Activated T-helper 17 cell treated with anti-CD3 and anti-CD28 coated beads, Interleukin-2, amount 50 U/mL, for 72 hours (primary cell): ENCODE measurements at regions not wholly inside any gene's neighbourhood (a gene's known extent, or its start where the extent isn't known, plus 50 kb on each side); places are given as distances from the start of the nearest gene placed in this dataset.

Source experiments
- ATAC-seq: fragments of 150-1000 bp; cut with Tn5 transposase; replicated peaks from 2 replicates; pipeline ENCODE4 v1.10.0; 2021; ENCODE audit warnings: mild to moderate bottlenecking, moderate library complexity
- H3K27ac Mint-ChIP-seq: one replicate; pipeline ENCODE4 v1.8.0; 2022; ENCODE audit warnings: mixed read lengths
- H3K27me3 Mint-ChIP-seq: one replicate; pipeline ENCODE4 v1.8.0; 2022; ENCODE audit warnings: mixed read lengths
- H3K36me3 Mint-ChIP-seq: one replicate; pipeline ENCODE4 v1.8.0; 2022; ENCODE audit warnings: low read depth, mild to moderate bottlenecking, mixed read lengths
- H3K4me1 Mint-ChIP-seq: one replicate; pipeline ENCODE4 v1.8.0; 2022; ENCODE audit warnings: mixed read lengths
- H3K4me3 Mint-ChIP-seq: one replicate; pipeline ENCODE4 v1.8.0; 2022; ENCODE audit warnings: mild to moderate bottlenecking, mixed read lengths
- H3K9me3 Mint-ChIP-seq: one replicate; pipeline ENCODE4 v1.8.0; 2022; ENCODE audit warnings: mixed read lengths

DNA sequence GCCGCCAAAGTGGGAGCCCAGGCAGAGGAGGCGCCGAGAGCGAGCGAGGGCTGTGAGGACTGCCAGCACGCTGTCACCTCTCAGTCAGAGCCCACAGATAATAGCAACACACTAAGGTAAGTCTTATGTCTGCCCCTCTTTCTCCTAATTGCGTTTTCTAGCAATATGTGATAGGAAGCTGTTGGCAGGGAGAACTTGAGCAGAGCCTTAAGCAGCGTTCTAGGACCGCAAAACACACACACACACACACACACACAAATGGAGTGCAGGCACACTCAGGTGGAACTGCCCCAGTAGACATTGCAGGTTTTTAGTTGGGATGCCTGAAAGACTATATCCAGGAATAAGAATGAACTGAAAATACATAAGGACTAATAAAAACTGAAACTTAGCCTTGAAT lies 1188.5 kb downstream of the NXPH1 start:
- Mint-ChIP-seq H3K4me3 (no peak overlapping the region), H3K36me3 (no peaks in the 10 kb centered on the region), H3K9me3 (peaks cover 8% of the 10 kb centered on the region), H3K27ac (no peak overlapping the region), H3K4me1 (no peaks in the 10 kb centered on the region), H3K27me3 (no peaks in the 10 kb centered on the region)
- no peak for ATAC-seq

GRCh38 chr7:9625953-9626352 lies 1192.5 kb downstream of the NXPH1 start:
- H3K27ac Mint-ChIP-seq: no peak overlapping the region
- no peak for ATAC-seq
- H3K9me3 Mint-ChIP-seq: peaks cover 14% of the 10 kb centered on the region
- H3K27me3 Mint-ChIP-seq: no peaks in the 10 kb centered on the region
- no peaks in the 10 kb centered on the region for H3K36me3 Mint-ChIP-seq
- H3K4me3 Mint-ChIP-seq: no peak overlapping the region
- H3K4me1 Mint-ChIP-seq: no peaks in the 10 kb centered on the region

GRCh38 chr7:9645756-9646155 lies 1212.3 kb downstream of the NXPH1 start:
- Mint-ChIP-seq H3K4me1 (no peaks in the 10 kb centered on the region), H3K27me3 (no peaks in the 10 kb centered on the region), H3K27ac (no peak overlapping the region), H3K36me3 (no peaks in the 10 kb centered on the region), H3K4me3 (no peak overlapping the region), H3K9me3 (no peaks in the 10 kb centered on the region)
- ATAC-seq: no peak

DNA sequence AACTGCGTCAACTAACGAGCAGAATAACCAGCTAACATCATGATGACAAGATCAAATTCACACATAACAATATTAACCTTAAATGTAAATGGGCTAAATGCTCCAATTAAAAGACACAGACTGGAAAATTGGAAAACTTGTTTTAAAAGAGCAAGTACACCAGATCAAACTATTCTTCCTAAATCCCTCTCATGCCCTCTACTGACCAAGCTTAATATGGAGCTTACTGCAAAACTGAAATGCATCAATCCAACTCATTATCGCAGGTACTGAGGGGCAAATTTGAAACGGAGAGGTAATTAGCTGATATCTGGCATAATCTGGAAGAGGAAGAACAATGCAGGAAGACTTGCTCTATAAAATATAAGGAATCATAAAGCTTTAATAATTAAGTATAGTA lies 1223.8 kb downstream of the NXPH1 start:
- no peaks in the 10 kb centered on the region for H3K27me3 Mint-ChIP-seq
- H3K4me3 Mint-ChIP-seq: no peak overlapping the region
- no peaks in the 10 kb centered on the region for H3K36me3 Mint-ChIP-seq
- no peak overlapping the region for H3K27ac Mint-ChIP-seq
- no peak for ATAC-seq
- H3K4me1 Mint-ChIP-seq: no peaks in the 10 kb centered on the region
- peaks cover 11% of the 10 kb centered on the region for H3K9me3 Mint-ChIP-seq

GRCh38 chr7:9671979-9672917 lies 1238.8 kb downstream of the NXPH1 start:
- Mint-ChIP-seq H3K4me1 (no peaks in the 10 kb centered on the region), H3K9me3 (peaks cover 7% of the 10 kb centered on the region), H3K27me3 (no peaks in the 10 kb centered on the region), H3K4me3 (no peak overlapping the region), H3K27ac (no peak overlapping the region), H3K36me3 (no peaks in the 10 kb centered on the region)
- no peak for ATAC-seq

GRCh38 chr7:9680713-9681112 lies 1247.3 kb downstream of the NXPH1 start:
- ATAC-seq: no peak
- H3K9me3 Mint-ChIP-seq: peaks cover 5% of the 10 kb centered on the region
- H3K4me3 Mint-ChIP-seq: no peak overlapping the region
- no peaks in the 10 kb centered on the region for H3K27me3 Mint-ChIP-seq
- H3K36me3 Mint-ChIP-seq: no peaks in the 10 kb centered on the region
- H3K27ac Mint-ChIP-seq: no peak overlapping the region
- no peaks in the 10 kb centered on the region for H3K4me1 Mint-ChIP-seq

- Mint-ChIP-seq H3K4me3 (no peak overlapping the region), H3K4me1 (no peaks in the 10 kb centered on the region), H3K9me3 (peaks cover 5% of the 10 kb centered on the region), H3K27me3 (no peaks in the 10 kb centered on the region), H3K27ac (no peak overlapping the region), H3K36me3 (no peaks in the 10 kb centered on the region)
- no peak for ATAC-seq
Observed at GRCh38 chr7:9681284-9681683, 1247.9 kb downstream of the NXPH1 start.

DNA sequence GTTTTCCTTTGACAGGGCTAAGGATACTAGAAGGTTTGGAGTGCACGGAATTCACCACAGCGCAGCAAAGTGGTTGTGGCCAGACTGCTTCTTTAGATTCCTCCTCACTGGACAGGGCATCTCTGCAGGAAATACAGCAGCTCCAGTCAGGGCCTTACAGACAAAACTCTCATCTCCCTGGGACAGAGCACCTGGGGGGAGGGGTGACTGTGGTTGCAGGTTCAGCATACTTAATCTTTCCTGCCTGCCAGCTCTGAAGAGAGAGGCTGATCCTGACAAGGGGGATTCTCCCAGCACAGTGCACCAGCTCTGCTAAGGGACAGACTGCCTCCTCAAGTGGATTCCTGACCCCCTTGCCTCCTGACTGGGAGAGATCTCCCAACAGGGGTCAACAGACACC lies 1257.9 kb downstream of the NXPH1 start:
- H3K27ac Mint-ChIP-seq: no peak overlapping the region
- H3K9me3 Mint-ChIP-seq: peaks cover 7% of the 10 kb centered on the region
- ATAC-seq: no peak
- H3K36me3 Mint-ChIP-seq: no peaks in the 10 kb centered on the region
- no peaks in the 10 kb centered on the region for H3K4me1 Mint-ChIP-seq
- no peak overlapping the region for H3K4me3 Mint-ChIP-seq
- no peaks in the 10 kb centered on the region for H3K27me3 Mint-ChIP-seq

- Mint-ChIP-seq H3K27me3 (no peaks in the 10 kb centered on the region), H3K36me3 (no peaks in the 10 kb centered on the region), H3K27ac (no peak overlapping the region)
Observed at GRCh38 chr7:9698375-9698774, 1265.0 kb downstream of the NXPH1 start.

GRCh38 chr7:9709216-9709615 lies 1264.5 kb upstream of the PHF14 start:
- Mint-ChIP-seq H3K36me3 (no peaks in the 10 kb centered on the region), H3K9me3 (peaks cover 3% of the 10 kb centered on the region), H3K4me3 (no peak overlapping the region), H3K4me1 (no peaks in the 10 kb centered on the region), H3K27me3 (no peaks in the 10 kb centered on the region), H3K27ac (no peak overlapping the region)
- ATAC-seq: no peak

More at GRCh38 chr7:9698375-9698774, 1265.0 kb downstream of the NXPH1 start:
- Mint-ChIP-seq H3K4me3 (no peak overlapping the region), H3K4me1 (no peaks in the 10 kb centered on the region), H3K9me3 (no peaks in the 10 kb centered on the region)
- no peak for ATAC-seq

GRCh38 chr7:9711259-9711918 lies 1262.3 kb upstream of the PHF14 start:
- H3K27ac Mint-ChIP-seq: no peak overlapping the region

GRCh38 chr7:9718071-9718661 lies 1255.5 kb upstream of the PHF14 start:
- H3K36me3 Mint-ChIP-seq: no peaks in the 10 kb centered on the region
- no peak overlapping the region for H3K27ac Mint-ChIP-seq
- no peaks in the 10 kb centered on the region for H3K4me1 Mint-ChIP-seq
- H3K27me3 Mint-ChIP-seq: no peaks in the 10 kb centered on the region
- peaks cover 4% of the 10 kb centered on the region for H3K9me3 Mint-ChIP-seq
- H3K4me3 Mint-ChIP-seq: no peak overlapping the region
- no peak for ATAC-seq

More at GRCh38 chr7:9711259-9711918, 1262.3 kb upstream of the PHF14 start:
- Mint-ChIP-seq H3K27me3 (no peaks in the 10 kb centered on the region), H3K4me1 (no peaks in the 10 kb centered on the region), H3K4me3 (no peak overlapping the region), H3K36me3 (no peaks in the 10 kb centered on the region), H3K9me3 (peaks cover 4% of the 10 kb centered on the region)
- no peak for ATAC-seq

GRCh38 chr7:9719303-9719702 lies 1254.4 kb upstream of the PHF14 start:
- peaks cover 2% of the 10 kb centered on the region for H3K9me3 Mint-ChIP-seq
- H3K4me1 Mint-ChIP-seq: no peaks in the 10 kb centered on the region
- H3K27me3 Mint-ChIP-seq: no peaks in the 10 kb centered on the region
- no peak overlapping the region for H3K4me3 Mint-ChIP-seq
- H3K27ac Mint-ChIP-seq: no peak overlapping the region
- H3K36me3 Mint-ChIP-seq: no peaks in the 10 kb centered on the region
- ATAC-seq: no peak

DNA sequence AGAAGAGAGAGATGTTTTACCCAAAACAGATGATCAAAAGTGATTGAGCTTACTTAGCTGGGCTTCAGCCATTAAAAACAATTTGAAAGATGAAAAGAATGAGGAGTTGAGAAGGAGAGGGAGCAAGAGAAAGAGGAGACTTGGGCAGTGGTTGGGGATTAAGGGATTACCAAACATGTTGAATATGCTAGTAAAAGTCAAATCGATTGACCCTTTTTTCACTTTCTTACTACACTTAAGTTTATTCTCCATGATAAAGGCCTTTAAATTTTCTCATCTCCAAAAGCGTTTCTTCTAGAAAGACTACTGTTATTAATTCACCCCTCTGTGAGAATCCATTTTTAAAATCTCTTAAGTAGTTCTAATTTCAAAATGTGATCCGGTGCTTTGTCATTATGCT lies 1254.0 kb upstream of the PHF14 start:
- H3K27ac Mint-ChIP-seq: no peak overlapping the region

More for the DNA sequence above, 1254.0 kb upstream of the PHF14 start:
- no peak overlapping the region for H3K4me3 Mint-ChIP-seq
- no peaks in the 10 kb centered on the region for H3K27me3 Mint-ChIP-seq
- H3K9me3 Mint-ChIP-seq: no peaks in the 10 kb centered on the region
- ATAC-seq: no peak
- no peaks in the 10 kb centered on the region for H3K4me1 Mint-ChIP-seq
- no peaks in the 10 kb centered on the region for H3K36me3 Mint-ChIP-seq
